Ishikawa (cell line): ENCODE measurements at regions not wholly inside any gene's neighbourhood (a gene's known extent, or its start where the extent isn't known, plus 50 kb on each side); places are given as distances from the start of the nearest gene placed in this dataset.

Experiments used
- CEBPB ChIP-seq: IDR thresholded peaks from 2 replicates; pipeline ENCODE4 v1.6.1; 2012
- CREB1 ChIP-seq: IDR thresholded peaks from 2 replicates; pipeline ENCODE4 v1.6.1; 2012; ENCODE audit warnings: low read depth
- EGR1 ChIP-seq: IDR thresholded peaks from 2 replicates; pipeline ENCODE4 v1.6.1; 2012
- EP300 ChIP-seq: IDR thresholded peaks from 2 replicates; pipeline ENCODE4 v1.6.1; 2012; ENCODE audit warnings: borderline replicate concordance
- FOXM1 ChIP-seq: IDR thresholded peaks from 2 replicates; pipeline ENCODE4 v1.6.1; 2012; ENCODE audit warnings: low read depth, borderline replicate concordance
- MAX ChIP-seq: IDR thresholded peaks from 2 replicates; pipeline ENCODE4 v1.6.1; 2012
- NFIC ChIP-seq: IDR thresholded peaks from 2 replicates; pipeline ENCODE4 v1.6.1; 2012
- RAD21 ChIP-seq: IDR thresholded peaks from 2 replicates; pipeline ENCODE4 v1.6.1; 2012; ENCODE audit warnings: low read depth
- REST ChIP-seq: IDR thresholded peaks from 2 replicates; pipeline ENCODE4 v1.6.1; 2012; ENCODE audit warnings: low read depth, mild to moderate bottlenecking
- TAF1 ChIP-seq: IDR thresholded peaks from 2 replicates; pipeline ENCODE4 v1.6.1; 2012; ENCODE audit warnings: low read depth, mild to moderate bottlenecking
- TCF12 ChIP-seq: IDR thresholded peaks from 2 replicates; pipeline ENCODE4 v1.6.1; 2012; ENCODE audit warnings: low read depth
- TEAD4 ChIP-seq: IDR thresholded peaks from 2 replicates; pipeline ENCODE4 v1.6.1; 2012
- USF1 ChIP-seq: IDR thresholded peaks from 2 replicates; pipeline ENCODE4 v1.6.1; 2012
- YY1 ChIP-seq: IDR thresholded peaks from 2 replicates; pipeline ENCODE4 v1.6.1; 2012; ENCODE audit warnings: low read depth
- ZBTB7A ChIP-seq: IDR thresholded peaks from 2 replicates; pipeline ENCODE4 v1.6.1; 2012; ENCODE audit warnings: low read depth

GRCh38 chr3:118262800-118263402 lies 771.7 kb downstream of the IGSF11 start:
- no peak for TF ChIP-seq NFIC
- TF ChIP-seq TAF1: no peak
- TF ChIP-seq ZBTB7A: no peak
- TF ChIP-seq FOXM1: no peak
- no peak for TF ChIP-seq TEAD4
- no peak for TF ChIP-seq USF1
- no peak for TF ChIP-seq EP300
- no peak for TF ChIP-seq REST
- no peak for TF ChIP-seq CEBPB
- no peak for TF ChIP-seq EGR1
- TF ChIP-seq TCF12: no peak
- no peak for TF ChIP-seq CREB1
- no peak for TF ChIP-seq RAD21
- TF ChIP-seq YY1: no peak
- TF ChIP-seq MAX: no peak

GRCh38 chr3:118267588-118267987 lies 767.1 kb downstream of the IGSF11 start:
- TF ChIP-seq EGR1 (no peak), USF1 (no peak), FOXM1 (no peak), MAX (no peak), YY1 (no peak), EP300 (no peak), ZBTB7A (no peak), REST (no peak), NFIC (no peak), RAD21 (no peak), CEBPB (no peak), TEAD4 (no peak), CREB1 (no peak), TAF1 (no peak)

GRCh38 chr3:118269537-118270125 lies 765.0 kb downstream of the IGSF11 start:
- no peak for TF ChIP-seq TEAD4
- TF ChIP-seq EP300: no peak
- no peak for TF ChIP-seq CEBPB
- no peak for TF ChIP-seq ZBTB7A
- no peak for TF ChIP-seq TAF1
- TF ChIP-seq EGR1: no peak
- no peak for TF ChIP-seq RAD21
- no peak for TF ChIP-seq TCF12

DNA sequence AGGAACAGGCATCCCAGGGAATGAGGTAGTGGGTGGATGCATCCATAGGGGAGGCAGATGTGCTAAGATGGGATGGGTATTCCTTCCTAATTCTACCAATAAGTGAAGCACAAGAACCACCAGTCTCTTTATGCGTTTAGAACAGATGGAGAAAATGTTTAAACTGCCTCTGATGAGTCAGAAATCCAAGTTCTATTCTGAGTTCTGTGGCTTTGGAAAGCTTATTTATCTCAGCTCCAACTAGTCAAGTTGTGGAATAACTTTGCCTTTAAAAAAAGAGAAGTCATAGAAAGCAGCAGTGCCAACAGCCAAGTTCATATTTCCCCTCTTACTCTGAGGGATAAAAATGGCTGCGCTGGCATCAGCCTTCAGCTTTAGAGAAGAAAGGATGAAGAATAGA lies 761.7 kb downstream of the IGSF11 start:
- TF ChIP-seq MAX (no peak), CEBPB (no peak), USF1 (no peak), REST (no peak), NFIC (no peak), TCF12 (no peak), CREB1 (no peak), TEAD4 (no peak)
